SW480 (cell line): ENCODE measurements at regions not wholly inside any gene's neighbourhood (a gene's known extent, or its start where the extent isn't known, plus 50 kb on each side); places are given as distances from the start of the nearest gene placed in this dataset.
"Not testable (repeated sequence)": the region's sequence is repeated elsewhere in the genome, so short reads cannot be mapped to it uniquely, and the experiment has no call there.

Experiments used
- DNase-seq: peaks from one replicate; pipeline ENCODE4 v3.0.0-alpha.2; 2016; ENCODE audit warnings: low spot score

DNA sequence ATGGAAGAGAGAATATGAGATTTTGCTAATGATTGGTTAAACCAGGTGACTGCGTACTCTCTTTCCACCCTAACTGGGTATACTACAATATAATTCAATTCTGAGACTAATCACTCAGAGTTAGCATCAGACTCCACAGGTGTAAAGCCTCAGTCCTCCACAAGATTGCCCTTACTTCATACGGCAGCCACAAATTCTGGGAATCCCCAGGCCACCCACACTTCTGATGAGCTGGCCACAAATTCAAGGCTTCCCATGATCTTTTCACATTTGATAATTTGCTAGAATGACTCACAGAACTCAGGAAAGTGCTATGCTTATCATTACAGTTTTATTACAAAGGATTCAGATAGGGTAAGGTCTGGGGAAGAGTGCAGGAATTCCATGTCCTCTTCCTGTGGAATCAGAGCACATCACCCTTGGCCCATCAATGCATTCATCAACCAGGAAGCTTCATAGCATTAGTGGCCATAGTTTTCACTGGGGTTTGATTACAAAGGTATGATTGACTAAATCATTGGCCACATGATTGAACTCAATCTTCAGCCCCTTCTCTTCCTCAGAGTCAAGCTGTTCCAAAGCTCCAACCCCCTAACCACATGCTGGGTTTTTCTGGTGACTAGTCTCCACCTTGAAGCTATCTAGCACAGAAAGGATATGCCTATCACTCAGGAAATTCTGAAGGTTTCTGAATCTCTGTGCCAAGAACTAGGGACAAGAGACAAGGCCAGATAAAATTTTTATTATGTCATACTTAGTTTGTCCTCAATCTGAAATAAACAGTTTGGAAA is 131.7 kb downstream of the HHIPL2 start:
- DNase-seq = no peak

- no peak for DNase-seq
These were observed 132.5 kb downstream of the HHIPL2 start for GRCh38 chr1:222415441-222415840.

- DNase-seq = no peak
These were observed 133.8 kb downstream of the HHIPL2 start for GRCh38 chr1:222413991-222414549.

DNA sequence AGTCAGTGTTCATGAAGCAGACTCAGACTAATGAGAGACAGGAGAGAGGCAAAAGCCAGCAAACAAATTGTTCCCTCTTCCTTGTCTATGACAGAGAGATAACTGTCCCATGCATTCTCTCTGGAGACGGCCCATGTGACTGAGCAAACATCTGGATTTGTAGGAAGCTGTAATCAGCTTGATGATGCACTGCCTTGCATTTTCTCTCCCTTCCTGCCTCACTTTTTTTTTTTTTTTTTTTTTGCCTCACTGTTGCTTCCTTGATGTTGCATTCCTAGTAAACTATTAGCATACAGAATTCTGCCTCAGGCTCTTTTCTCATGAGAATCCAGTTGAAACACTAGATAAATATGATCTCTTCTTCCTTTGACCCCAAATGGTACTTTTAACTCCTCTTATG is 134.5 kb downstream of the HHIPL2 start:
- no peak for DNase-seq

- no peak for DNase-seq
These were observed 143.2 kb downstream of the HHIPL2 start for GRCh38 chr1:222404710-222405109.

DNA sequence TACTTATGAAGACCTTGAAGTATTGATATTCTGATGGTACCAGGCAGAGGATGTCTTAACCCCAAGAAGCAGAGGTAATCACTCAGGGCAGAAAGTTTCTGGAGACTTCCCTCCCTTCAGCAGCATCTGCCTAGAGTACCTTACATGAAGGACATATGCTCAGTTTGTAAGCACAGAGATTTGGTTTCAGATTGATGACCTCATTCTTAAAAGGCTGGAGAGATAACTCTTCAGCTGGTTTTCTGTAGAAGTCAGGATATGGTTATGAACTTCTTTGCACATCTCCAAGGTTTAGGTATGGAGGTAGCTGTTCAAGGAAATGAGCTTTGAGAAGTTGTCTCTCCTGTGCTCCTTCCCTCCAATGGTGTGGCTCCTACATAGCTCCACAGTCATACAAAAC is 148.7 kb downstream of the HHIPL2 start:
- DNase-seq = no peak

DNA sequence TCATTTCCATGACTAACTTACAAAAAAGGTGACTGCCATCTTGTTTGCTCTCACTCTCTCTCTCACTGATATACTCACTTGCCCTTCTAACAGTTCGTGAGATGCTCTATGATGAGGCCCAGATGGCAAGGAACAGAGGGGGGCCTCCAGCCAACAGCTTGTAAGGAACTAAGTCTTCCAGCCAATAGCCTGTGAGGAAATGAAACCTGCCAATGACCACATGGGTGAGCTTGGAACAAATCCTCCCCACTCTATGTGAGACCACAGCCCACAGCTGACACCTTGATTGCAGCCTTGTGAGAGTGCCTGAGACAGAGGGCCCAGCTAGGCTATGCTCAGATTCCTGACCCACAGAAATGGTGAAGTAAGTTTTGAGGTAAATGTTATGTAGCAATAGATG is 153.7 kb downstream of the HHIPL2 start:
- no peak for DNase-seq

DNA sequence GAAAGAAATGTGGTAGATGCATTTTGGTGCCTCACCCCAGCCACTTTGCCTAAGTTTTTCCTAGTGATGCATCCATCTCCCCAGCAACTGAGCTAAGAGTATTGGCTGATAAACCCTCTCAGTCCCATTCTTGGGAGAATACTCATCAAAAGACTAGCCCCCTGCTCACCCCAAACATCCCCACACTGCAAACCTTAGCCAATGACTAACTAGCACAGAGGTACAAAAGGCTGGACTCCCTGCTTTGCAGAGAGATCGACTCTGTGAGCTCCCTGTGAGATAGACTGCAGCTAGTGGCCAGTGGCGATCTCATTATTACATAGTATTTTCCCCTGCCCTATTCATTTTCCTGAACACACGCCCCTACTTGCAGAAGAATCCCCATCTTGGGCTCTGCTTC is 155.3 kb downstream of the HHIPL2 start:
- no peak for DNase-seq

GRCh38 chr1:222390181-222390580 is 157.7 kb downstream of the HHIPL2 start:
- DNase-seq = no peak

GRCh38 chr1:222387007-222387814 is 160.7 kb downstream of the HHIPL2 start:
- peak; percentile 13 for DNase-seq

- no peak for DNase-seq
These were observed 161.9 kb downstream of the HHIPL2 start for GRCh38 chr1:222385955-222386354.

DNA sequence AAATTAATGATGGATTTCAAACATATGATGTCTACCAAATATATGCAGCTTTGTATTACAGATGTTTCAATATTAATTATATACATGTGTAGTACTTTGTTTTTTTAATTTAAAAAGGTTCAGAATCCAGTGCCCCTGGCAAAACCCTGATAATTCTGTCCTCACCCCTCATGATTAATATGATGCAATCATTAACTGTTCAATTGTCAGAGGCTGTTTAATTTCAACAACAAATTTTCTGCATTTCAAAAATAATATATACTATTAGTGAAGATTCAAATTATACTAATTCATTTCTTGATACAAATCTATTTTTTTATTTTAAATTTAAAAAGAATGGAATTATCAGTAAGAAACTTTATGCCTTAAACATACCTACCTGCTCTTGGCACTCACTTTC is 162.6 kb downstream of the HHIPL2 start:
- DNase-seq = no peak

- DNase-seq = no peak
These were observed 163.4 kb downstream of the HHIPL2 start for GRCh38 chr1:222384531-222384930.

DNA sequence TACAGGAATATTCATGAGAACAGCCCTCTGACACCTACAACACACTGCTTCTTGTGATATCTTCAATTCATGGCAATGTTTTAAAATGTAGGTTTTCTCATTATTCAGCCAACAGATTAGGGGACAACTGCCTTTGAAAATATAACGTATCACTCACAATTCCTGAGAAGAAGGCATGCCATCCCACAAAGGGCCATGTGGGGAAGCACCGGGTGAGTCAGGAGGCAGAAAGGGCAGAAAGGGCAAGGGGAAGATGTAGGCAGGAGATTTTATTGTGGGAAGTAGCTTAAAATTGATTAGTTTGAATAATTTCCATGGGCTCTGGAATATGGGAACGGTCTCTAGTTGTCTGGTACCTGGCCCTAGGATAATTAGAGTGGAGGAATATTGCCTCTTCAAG is 165.7 kb downstream of the HHIPL2 start:
- no peak for DNase-seq

DNA sequence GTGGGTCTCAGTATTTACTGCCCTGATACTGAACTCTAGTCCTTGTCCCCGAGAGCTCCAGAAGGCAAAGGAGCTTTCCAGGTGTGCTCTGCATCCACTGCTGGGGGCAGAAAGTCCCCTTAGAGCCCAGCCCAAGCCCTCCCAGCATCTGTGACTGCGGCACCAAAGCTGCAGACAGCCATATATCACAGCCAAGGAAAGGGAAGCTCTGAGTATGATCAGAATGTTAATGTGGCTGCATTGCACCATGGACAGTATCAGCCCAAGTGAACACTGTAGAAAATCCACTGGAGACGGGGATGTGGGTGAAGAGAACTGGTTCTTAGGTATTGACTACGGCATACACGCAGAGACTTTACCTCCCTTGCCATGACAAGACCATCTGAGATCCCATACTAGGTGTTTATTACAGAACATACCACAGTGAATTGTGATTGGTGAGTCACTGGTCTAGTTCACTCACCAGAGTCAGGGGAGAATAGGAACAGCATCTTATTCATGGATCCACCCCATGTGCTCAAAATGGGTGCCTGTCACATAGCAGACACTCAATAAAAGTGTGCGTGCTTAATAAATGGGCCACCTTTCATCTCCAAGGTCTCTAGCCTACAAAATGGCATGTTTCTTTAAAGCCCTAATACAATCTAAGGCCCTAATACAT is 170.3 kb downstream of the HHIPL2 start:
- DNase-seq = no peak

DNA sequence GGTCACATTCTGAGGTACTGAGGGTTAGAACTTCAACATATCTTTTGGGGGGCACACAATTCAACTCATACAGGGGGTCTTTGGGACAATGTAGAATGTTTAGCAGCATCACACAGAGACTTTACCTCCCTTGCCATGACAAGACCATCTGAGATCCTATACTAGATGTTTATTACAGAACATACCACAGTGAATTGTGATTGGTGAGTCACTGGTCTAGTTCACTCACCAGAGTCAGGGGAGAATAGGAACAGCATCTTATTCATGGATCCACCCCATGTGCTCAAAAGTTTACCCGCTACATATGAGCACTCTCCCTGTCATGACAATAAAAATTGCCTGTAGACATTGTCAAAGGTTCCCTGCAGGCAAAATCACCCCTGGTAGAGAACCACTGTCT is 171.1 kb downstream of the HHIPL2 start:
- not testable (repeated sequence) for DNase-seq

DNA sequence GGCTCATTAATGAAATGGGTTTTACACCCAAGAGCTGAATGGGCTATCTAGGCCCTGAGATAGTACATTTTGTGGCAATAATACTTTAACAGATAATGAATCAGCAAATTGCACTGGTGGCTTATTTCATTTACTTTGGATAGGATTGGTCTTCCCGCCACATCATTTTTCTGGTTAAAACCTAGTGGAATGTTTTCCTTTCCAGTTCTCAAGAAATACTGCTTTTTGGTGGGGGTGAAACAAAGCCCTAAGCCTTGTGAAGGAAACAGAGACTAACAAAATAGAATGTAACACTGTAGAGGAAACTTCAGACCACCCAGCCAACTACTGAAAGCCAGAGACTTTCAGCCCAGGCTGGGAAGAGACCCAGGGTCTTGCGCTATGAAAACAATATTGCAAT is 172.2 kb downstream of the HHIPL2 start:
- DNase-seq = no peak

DNA sequence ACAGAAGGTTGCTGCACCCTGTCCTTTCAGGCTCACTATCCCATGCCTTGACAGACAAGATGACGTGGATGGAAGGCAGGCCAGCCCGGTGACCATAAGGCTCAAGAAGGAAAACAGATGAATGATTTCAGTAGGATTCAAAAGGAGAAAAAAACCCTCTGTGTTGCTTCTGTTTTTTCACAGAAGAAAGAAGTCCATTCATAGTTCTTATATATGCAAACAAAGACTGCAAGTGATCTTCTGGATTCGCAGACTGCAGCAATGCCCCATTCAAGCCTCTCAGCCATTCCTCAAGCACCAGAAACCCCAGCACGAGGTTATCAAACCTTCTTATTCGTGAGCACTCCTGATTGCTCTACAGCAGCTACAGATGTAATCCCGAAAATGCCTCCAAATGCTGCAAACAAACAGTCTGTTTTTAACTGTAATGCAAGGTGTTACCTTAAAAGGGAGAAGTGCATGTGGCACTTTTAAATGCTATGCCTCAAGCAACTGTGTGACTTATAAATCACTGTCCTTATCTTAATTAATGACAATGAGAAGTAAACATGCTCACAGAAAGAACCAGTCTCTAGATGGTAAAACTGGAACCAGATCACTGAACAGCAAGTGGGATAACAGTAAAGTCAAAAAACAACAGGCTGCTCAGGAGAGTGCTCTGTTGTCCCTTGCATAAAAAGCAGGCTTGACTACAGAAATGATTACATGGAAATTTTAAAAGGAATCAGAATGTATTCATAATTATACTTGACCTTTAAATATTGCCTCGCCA is 173.9 kb downstream of the HHIPL2 start:
- no peak for DNase-seq

- no peak for DNase-seq
These were observed 174.7 kb downstream of the HHIPL2 start for GRCh38 chr1:222373216-222373615.

DNA sequence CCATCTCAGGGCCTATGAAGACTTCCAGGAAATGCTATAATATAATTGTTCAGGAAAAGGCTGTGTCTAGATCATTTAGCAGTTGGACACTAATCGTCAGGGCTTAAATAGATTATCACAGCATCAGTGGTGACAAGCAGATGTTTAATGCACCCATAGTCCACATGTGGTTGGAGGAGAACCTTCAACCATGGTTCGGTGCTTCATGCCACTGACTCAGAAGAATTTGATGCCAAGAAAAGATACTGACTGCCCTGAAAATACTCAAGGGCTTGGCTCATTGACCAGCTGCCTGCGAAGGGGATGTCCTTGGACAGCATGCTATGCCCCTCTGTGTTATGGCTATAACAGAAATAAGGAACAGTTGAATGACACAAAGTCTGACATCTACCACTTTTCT is 175.7 kb downstream of the HHIPL2 start:
- no peak for DNase-seq

DNA sequence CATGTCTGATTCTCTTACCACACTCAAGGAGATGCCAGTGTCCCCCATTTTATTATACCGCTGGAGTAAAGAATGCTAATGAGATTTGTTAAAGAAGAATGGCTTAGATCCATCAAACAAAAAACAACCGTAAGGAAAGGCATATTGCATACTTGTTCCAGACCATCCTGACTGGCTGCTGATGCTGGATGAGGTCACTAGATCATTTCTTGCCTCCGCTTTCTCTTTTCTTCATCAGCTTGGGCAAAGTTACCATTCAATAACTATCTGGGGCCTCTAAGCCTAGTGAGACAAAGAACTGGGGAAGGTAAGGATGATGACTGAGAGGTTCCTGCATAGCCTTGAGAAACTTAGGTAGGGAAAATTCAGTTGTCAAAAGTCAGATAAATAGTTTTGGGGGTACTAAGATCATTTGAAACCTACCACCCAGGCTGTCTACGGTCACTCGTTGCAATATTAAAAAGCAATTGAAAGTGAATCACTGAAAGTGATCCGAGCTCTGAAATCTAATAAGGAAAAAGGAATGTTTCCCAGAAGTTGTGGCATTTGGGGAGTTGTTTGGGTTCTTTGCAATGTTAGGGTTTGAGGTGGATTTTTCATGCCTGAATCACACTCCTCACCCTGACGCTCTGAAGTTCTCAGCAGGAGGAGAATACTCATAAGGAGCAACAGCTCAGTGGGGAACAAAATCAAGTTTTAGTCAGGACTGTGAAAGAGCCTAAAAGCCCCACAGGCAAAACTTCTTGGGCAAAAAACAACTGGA is 176.8 kb downstream of the HHIPL2 start:
- DNase-seq = no peak
